ENCODE measurements at regions not wholly inside any gene's neighbourhood (a gene's known extent, or its start where the extent isn't known, plus 50 kb on each side); places are given as distances from the start of the nearest gene placed in this dataset.

DNA sequence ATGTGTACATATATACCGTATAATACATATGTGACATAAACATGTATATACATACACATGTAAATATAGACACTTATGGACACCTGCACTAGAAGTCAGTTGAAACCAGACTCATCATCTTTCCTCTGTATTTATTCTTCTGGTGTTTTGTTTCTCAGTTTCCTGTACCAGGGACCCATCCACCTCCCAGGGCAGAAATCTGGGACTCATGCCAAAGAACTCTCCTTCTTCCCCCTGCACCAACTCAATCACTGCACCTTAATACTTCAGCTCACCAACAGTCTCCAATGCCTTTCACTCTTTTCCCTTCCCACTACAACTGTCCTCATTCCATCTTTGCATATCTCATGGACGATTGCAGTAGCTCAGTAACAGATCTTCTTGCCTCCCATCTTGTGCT, 428.0 kb downstream of the FBXO15 start:
- DNase-seq = no peak

DNA sequence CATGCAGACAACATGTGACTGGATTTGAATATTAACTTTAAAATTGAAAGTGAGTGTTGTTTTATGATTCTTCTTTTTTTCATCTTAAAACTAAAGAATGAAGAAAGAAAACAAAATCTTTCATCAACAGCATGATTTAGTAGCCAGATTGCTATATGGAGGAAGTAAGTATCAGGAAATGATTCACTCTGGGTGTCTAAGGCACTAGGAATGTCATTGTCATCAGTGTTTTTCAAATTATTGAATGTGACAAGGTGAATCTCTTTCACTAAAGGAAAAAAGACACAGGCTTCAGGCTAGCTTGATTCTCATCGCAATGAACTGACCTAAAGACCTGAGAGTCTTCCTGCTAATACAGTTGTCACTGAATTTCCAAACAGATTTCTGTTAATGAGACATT, 430.1 kb downstream of the FBXO15 start:
- no peak for DNase-seq

DNA sequence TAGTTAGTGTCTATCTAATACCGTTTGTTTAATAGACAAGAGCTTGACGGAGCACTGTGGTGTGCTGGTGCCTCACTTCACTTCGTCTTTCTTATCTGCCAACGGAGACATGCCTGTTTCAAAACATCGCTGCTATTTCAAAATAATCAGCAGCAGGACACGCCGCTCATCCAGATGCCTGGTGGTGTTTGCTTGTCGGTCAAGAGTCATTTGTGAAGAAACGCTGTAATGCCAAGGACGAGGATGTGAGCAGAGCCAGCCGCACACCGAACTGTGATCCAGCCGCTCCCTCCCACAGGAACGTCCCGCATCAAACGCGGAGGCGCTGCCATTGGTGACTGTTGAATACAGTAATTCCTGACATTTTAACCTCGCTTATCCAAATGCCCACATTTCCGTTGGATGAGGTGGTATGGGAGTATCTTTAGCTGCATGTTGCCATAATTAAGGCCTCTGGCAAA, 432.4 kb downstream of the FBXO15 start:
- DNase-seq = no peak

DNA sequence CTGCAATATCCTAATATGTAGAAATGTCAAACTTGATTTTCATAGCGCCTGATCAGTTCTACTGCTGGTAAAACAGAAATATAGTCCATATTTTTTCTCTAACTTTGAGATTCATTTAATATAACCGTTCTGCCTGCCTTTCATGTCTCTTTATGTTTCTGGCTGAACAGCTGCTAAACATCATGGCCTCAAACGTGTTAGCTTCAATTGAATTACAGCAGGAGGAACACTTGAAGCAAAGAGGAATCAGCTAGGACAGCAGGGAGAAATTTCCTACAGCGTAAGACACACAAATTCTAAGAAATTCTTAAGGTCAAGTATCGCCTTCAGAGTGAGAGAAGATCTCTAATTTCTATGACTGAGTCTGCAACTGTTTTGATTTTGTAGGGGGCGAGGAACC, 433.2 kb downstream of the FBXO15 start:
- DNase-seq = no peak

DNA sequence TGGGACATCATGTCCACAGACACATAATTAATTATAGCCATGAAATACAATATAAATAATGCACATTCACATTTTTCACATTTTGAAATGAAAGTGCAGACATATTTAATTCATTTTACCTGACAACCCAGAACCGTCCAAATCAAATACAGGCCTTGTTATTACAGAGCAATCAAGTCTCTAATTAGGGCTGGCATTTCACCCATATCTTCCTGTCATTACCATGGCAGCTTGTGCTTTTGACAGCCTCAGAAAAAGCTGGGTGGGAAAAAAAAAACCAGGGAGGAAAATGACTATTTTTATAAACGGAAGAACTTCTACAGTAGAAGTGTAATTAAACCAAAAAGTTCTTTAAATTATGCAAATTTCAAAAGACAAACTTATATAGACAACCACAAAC, 436.4 kb downstream of the FBXO15 start:
- no peak for DNase-seq

DNA sequence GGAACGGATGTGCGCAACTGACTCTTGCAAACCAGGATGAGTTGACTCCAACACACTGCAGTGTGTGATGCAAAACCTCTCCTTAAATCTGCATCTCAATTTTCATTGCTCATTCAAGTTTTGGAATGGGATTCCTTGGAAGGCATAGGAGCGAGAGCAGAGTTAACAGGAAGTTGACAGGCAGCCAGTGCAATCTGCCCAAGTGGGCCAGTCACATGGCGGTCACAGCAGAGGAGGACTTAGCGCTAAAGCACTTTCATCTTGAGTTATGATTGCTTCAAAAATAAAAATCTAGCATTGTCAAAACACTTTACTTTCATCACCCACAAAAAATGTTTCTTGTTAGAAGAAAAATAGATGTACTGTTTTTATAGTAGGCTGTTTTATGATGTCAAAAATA, 439.0 kb downstream of the FBXO15 start:
- DNase-seq = no peak

DNA sequence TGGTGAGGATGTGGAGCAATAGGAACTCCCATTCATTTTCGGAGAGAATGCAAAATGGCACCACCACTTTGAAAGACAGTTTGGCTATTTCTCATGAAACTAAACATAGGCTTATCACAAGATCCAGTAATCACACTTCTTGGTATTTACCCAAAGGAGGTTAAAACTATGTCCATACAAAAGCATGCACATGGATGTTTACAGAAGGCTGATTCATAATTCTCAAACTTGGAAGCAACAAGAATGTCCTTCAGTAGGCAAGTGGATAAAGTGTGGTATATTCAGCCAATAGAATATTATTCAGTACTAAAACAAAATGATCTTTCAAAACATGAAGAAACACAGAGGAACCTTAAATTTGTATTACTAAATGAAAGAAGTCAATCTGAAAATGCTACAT, 440.6 kb downstream of the FBXO15 start:
- no peak for DNase-seq

DNA sequence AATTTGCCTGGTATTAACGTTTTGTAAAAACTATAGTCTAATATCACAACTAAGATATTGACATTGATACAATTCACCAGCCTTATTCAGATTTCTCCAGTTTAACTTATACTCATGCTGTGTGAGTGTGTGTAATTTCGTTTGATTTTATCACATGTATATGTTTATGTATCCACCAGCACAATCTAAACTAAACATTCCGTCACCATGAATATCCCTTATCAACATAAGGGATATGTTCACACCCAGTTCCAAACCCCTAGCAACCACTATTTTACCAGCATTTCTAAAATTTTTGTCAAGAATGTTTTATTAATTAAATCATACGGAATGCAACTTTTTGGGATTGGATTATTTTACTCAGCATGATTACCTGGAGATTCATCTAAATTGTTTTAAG, 450.3 kb downstream of the FBXO15 start:
- no peak for DNase-seq

DNA sequence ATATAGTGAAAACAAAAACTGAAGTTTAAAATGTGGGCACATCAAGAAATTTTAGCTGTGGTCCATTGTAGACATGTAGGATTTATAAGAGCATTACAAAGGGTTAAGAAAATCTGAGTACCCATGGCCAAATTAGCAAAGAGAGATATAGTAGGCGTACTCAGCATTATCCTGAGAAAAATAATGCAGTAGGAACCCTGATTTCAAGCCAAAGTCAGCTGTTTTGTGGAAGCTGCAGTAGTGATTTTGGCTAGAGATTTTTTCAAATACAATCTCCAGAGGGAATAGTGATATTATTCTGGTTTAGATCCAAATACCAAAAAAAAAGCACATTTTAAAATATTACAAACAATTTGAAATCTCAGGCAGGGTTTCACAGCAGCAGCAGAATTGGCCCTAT, 450.9 kb downstream of the FBXO15 start:
- no peak for DNase-seq

DNA sequence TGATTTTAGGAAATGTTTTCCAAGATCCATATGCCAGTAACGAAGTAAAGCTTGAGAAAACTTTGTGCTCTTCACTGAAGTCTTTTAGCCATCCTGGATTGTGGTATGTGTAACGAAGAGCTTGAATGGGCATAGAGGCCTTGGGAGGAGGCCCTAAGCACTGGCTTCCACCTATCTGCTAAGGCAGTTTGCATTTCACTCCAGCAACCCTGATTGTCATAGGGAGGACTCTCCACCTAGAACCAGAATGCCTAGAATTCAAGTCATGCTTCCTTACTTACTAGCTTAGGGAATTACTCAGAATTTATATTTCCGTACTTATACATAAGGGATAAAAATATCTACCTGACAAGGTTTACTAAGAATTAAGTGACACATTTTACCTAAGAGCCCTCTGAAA, 451.5 kb downstream of the FBXO15 start:
- no peak for DNase-seq

DNA sequence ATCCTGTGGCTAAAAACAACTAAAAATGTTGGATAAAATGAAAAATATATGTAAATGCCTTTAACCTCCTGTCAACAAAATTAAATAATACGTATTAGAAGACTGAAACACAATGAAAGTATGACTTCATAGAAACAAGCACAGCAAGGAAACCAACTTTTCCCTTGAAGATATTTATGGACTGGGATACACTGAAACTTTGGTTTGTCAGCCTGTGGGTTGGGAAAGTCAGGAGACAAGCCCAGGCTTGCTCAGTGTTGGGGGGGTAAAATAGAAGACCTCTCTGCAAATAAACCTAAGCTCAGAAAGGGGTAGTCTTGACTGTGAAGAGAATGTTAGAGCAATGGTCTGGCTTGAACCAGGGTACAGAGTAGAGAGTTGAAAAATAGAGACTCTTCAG, 454.5 kb downstream of the FBXO15 start:
- DNase-seq = no peak

DNA sequence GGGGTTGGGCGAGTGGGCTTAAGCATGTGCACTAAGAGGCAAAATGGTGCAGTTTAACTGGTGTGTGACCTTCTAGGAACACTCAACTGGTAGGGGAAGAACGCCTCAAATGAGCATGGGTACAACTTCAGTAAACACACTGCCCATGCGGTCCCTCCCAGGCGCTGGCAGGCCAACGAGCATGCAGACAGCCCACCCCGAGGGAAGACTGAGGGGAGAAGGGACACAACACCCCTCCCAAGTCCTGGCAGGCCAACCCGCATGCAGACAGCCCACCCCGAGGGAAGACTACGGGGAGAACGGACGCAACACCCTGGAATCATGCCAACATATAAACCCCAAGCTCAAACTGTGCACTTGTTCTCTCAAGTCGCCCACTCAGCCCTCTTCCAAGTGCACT, 456.0 kb downstream of the FBXO15 start:
- no peak for DNase-seq

DNA sequence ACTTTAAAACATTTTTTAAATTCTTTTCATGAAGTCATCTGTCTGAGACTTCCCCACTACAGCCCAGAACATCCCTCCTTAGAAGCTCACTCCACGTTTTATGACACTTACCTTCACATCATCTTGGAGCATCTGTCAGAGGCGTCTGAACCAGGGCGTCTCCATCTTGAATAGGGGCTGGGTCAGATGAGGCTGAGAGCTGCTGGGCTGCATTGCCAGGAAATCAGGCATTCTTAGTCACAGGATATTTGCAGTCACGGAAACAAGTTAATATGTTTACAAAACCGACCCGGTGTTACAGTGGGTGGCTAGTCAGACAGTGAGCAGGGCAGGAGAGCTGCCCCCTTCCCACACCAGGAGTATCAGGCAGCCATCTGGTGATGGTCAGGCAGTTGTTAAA, 456.5 kb downstream of the FBXO15 start:
- DNase-seq = no peak

DNA sequence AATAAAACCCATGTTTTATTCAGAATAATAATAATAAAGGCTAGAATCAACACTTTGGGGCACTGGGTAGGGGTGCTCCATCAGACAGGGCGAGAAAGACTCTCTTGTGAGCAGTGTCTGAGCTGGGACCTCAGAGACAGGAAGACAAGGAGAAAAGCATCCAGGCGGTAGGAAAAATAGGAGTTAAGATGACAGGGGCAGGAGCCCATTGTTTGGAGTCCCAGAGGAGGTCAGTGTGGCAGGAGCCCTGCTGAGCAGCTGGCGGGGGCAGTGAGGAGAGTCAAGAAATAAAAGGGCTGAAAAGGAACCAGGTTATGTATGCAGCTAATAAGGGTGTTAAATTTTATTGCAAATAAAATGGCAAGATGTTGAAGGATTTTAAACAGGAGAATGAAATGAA, 457.4 kb downstream of the FBXO15 start:
- no peak for DNase-seq

DNA sequence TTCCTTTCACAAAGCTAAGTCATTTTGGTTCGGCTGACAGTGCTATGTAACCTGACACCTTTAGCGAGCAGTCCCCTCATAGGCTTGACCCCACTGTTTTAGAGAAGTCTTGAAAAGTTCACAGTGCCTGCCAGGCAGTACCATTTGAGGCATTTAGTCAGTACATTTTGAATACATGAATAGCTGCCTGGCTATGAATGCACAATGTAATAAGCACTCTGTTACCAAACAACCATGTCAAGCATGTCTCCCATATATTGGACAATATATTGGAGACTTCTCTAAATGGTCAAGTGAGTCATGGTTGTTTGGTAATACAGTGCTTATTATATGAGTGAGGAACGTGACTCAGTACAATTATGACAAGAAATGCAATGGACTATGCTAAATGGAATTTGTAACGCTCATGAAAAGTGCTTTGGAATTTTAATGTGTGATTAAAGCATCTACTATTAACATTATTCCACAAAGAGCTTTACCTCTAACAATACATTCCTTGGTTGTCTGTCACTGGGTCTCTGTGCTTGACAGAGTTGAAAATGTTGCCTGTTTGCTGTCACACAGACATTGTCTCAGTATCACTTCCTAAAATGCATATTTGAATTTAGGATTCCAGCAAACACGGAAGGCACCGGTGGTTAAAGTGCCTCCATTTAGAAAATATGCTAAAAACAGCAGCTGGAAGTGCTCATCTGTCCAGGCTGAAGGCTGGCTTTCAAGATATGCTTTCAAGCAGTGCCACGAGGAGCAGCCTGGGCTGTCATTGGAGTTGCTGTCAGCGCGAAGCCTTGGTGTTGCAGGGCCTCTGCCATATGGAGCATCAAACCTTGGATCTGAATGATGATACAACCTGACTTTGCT, 458.6 kb downstream of the FBXO15 start:
- no peak for DNase-seq

DNA sequence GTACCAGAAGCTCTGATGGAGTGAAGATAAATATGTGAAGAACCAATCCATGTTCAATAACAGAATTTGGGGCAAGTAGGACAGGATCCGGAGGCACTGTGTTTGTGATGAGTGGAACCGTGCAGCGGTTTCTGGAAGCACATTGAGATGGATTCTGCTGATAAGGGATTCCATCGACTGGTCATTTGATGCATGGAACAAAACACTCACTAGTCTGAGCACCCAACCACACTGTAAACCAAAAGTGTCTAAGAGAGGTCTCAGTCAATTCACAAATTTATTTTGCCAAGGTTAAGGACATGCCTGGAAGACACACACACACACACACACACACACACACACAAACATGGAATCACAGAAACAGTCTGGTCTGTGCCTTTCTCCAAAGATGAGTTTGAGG, 459.5 kb downstream of the FBXO15 start:
- DNase-seq = no peak

DNA sequence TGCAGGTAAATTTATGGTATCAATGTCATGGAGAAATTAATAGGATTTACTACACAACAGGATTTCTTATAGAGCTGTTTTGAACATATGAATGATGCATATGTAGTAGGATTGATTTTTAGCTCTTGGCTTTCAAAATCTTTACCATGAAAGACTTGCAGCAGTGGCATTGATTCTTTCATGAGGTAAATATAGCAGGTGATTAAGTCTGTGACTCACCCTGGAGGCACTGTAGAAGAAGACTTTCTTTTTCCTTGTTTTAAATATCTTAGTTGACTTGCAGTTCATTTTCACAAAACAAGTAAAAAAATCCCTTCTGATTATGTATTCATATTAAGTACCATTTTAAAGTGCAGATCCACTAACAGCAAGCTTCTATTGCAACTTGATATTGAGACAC, 463.0 kb downstream of the FBXO15 start:
- no peak for DNase-seq

DNA sequence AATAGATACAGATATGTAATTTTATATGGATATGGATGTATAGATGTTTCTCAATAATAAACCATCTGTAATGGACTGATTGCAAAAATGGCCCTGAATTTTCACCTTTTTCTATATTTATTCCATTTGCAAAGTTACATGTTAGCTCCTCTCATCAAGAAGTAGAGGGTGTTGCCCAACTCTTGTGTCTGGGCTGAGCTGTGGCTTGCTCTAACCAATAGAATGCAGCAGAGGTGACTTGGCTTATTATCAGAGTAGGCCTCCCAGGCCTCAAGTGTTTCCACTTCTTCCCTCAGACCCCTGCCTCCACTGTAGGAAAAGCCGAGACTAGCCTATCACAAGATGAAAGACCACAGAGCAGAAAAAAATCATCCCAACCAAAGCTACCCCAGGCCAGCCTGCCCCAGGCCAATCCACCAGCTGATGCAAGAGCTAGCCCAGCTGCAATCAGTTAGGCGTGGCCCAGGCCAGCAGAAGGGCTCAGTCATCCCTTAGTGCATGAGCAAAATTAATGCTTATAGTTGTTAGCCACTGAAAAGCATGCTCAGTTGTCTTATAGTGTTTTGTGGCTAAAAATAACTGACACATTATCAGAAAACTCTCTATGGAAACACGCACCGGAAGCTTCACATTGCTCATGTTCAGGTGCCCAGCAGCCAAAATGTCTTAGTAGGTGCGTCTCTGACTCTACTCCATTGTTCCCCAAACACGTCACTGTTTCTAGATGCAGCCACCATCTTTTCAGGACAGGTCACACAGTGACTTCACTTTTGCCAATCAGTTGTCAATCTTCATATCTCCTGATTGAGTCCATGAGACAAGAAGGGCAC, 464.0 kb downstream of the FBXO15 start:
- no peak for DNase-seq

DNA sequence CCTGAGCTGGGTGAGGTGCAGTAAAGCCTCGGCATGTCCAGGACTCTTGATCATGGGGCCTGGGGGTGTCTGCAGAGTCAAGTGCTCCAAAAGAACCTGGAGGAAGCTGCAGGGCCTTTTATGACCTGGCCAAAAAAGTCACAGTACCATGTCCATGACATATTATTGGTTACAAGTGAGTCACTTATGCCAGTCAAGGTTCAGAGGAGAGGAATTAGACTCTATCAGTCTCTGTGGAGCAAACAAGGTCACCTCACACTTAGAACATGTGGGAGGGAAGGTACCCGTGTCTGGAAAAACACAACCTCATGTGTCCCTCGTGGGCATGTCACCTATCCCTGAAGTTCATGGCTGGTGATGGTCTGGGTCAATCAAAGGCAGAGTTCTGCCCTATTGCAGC, 465.7 kb downstream of the FBXO15 start:
- no peak for DNase-seq

DNA sequence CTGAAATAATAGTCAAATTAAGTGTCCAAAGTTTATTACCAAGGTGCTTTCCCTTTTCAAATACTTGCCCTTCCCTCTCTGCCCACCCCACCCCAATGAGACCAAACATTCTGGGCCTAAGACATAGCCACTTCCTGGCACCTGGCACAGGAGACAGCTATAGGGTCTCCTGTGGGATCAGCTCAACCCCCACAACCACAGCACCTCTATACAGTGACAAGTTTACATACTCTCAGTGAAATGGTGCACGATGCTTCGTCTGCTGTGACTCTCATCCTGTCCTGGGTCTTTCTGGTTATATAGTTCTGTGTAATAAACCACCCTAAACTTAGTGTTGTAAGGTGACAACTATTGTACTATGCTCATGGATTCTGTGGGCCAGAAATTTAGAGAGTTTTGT, 466.2 kb downstream of the FBXO15 start:
- no peak for DNase-seq

DNA sequence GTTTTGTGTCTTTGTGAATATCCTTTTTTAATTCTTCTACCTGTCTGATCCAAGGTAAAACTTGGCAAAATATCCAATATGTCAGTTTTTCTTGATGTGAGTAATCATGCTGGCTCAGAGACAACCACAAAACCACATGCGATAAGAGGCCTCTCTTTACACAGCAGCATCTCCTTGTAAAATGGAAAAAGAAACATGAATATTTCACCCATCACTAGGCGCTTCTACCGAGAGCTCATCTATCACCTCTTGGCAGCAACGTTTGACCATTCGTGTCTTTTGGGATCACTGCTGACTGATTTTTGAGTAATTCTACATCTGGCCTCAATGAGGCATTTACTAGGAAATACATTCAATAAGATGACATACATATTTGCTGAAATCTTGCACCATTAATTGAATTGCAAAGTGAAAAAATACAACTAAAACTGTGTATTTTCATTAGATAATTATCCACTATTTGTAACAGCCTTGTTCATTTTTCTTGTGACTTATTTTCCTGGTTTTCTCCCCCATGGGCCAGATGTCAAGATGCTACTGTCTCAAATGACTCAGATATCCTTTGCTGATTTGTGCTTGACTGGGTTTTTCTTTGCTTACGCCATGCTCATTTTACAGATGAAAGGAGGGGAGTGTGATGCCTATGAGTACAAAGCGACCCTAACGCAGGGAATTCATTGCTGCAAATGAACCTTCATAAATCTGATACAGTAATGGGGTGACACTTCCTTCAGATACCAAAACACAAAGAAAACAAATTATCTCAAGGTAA, 467.5 kb downstream of the FBXO15 start:
- peak; percentile 23 for DNase-seq

DNA sequence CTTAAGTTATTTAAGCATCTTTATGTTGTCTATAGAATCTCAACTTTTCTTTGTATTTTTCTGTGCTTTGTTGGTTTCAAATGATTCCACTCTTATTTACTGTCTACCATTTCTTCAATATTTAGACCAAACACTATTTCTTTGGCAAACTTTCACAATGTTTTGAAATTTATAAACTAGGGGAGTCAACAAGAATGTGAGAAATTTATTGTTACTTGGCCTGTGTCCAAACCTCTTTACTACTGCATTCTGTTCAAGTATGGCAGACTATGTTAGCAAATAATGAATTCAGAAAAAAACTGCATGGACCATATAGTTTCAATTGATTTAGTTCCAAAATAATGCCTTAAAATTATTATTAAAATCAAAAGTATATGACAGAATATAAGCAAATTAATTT, 470.2 kb downstream of the FBXO15 start:
- DNase-seq = no peak

DNA sequence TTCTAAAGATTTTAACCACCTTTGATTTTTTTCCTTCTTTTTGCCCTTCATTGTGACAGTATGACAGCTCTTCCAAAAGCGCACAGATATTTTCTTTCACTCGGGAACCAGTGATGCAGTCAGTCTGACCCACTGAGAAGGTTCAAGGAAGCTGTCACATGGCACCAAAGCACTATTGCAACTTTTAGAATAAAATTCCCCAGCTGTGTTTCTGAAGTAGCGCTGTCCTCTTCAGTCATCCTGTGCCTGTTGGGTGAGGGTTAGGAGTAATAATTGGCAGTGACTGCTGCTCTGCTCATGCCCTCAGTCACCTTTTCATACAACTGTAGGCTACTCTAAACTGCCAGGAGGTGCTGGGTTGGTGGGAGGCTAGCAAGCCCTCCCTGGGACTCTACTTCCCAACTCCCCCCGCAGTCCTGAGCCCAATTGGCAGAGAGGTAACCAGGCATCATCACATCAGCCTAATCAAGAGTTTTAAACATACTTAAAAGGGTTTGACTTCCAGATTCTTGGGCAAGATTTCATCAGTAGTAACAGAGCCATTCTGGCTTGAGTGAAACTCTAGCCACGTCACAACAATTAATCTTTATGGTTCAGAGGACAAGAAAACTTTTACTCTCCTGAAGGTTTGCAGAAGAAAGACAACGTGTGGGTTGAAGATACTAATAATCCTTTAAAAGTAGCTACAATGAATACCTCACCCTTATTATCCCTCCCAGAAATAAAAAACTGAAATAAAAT, 473.3 kb downstream of the FBXO15 start:
- DNase-seq = no peak
